K562 (cell line): ENCODE measurements at regions not wholly inside any gene's neighbourhood (a gene's known extent, or its start where the extent isn't known, plus 50 kb on each side); places are given as distances from the start of the nearest gene placed in this dataset.

Experiments used
- ATAC-seq: fragments of 200-7000 bp; cut with Tn5 transposase; 3 replicates; pipeline ENCODE4 v1.9.1; 2020; ENCODE audit warnings: moderate library complexity
- BruUV-seq: library from RNA; stranded (reverse); fragments of 400-500 nt; replicated peaks from 2 replicates; lab custom pipeline; 2021; lab: Mats Ljungman, UMichigan
- CTCF ChIA-PET: fragments of 300-600 bp; formaldehyde crosslinking; extraction: SDS; loops from one replicate; lab custom pipeline; 2021; ENCODE audit warnings: low intra/inter-chr PET ratio; lab: Yijun Ruan, JAX
- POLR2A ChIA-PET: fragments of 300-600, 350-650 bp; sonication (Branson Sonifier 250); formaldehyde crosslinking; extraction: SDS; loops from one replicate; lab custom pipeline; 2021; ENCODE audit warnings: antibody characterized with exemption, inconsistent platforms; lab: Yijun Ruan, JAX
- DNase-seq, 4 experiments: peaks; one replicate each; pipeline versions ENCODE4 v3.0.0 to v3.0.0-alpha.2; 2011 to 2018; ENCODE audit warnings: low spot score in 3 of 4, mixed read lengths in 3 of 4; ENCODE audit errors: extremely low read depth in 1 of 4
- FAIRE-seq: peaks from 2 replicates; lab custom pipeline; 2011; peaks lifted over from hg19 to GRCh38; lab: Jason Lieb, UNC
- H2AFZ ChIP-seq: 2 replicates; pipeline ENCODE4 v1.6.0; 2011; ENCODE audit warnings: low read depth, low read length, control low read depth, inconsistent platforms
- H3K27ac ChIP-seq: fragments of 200-600 bp; 3 replicates; pipeline ENCODE4 v1.8.0; 2011; ENCODE audit warnings: low read depth, mild to moderate bottlenecking, control low read depth, inconsistent platforms, low read length, moderate library complexity, mixed read lengths; ENCODE audit errors: extremely low read depth
- H3K27me3 ChIP-seq, 2 experiments: fragments of 300-600 bp in 1 of 2; 2 replicates in 1 of 2; 3 replicates in 1 of 2; pipeline versions ENCODE4 v1.6.0 to v1.8.0; 2011; ENCODE audit warnings: inconsistent platforms in 2 of 2, low read length in 2 of 2, mild to moderate bottlenecking in 1 of 2, mixed read lengths in 1 of 2, moderate library complexity in 1 of 2; ENCODE audit not compliant: control insufficient read depth in 2 of 2, insufficient read depth in 2 of 2
- H3K36me3 ChIP-seq: fragments of 300-600 bp; 3 replicates; pipeline ENCODE4 v1.8.0; 2011; ENCODE audit warnings: mild to moderate bottlenecking, low read length, inconsistent platforms; ENCODE audit not compliant: control insufficient read depth, insufficient read depth
- H3K4me1 ChIP-seq, 2 experiments: fragments of 200-600 bp in 1 of 2; replicated peaks in 1 of 2; 2 replicates in 1 of 2; 3 replicates in 1 of 2; pipeline versions ENCODE4 v1.5.1 to v1.8.0; 2011; ENCODE audit warnings: inconsistent platforms in 2 of 2, low read length in 2 of 2, mild to moderate bottlenecking in 1 of 2, mixed read lengths in 1 of 2, moderate library complexity in 1 of 2; ENCODE audit not compliant: control insufficient read depth in 2 of 2, insufficient read depth in 2 of 2
- H3K4me2 ChIP-seq: 2 replicates; pipeline ENCODE4 v1.6.1; 2011; ENCODE audit warnings: low read length, control low read depth, inconsistent platforms, mixed read lengths; ENCODE audit not compliant: insufficient read depth
- H3K4me3 ChIP-seq: fragments of 200-600 bp; sonication (generic), shearing (Covaris generic); 2 replicates; pipeline ENCODE4 v1.5.1; 2016; ENCODE audit warnings: control low read depth, inconsistent platforms
- H3K79me2 ChIP-seq: fragments of 200-600 bp; 3 replicates; pipeline ENCODE4 v1.8.0; 2011; ENCODE audit warnings: low read length, inconsistent platforms; ENCODE audit not compliant: control insufficient read depth, insufficient read depth
- H3K9ac ChIP-seq, 2 experiments: 2 replicates each; pipeline versions ENCODE4 v1.6.0 to v1.6.1; 2011; ENCODE audit warnings: low read depth in 2 of 2, low read length in 2 of 2, control low read depth in 1 of 2, inconsistent platforms in 1 of 2, mild to moderate bottlenecking in 1 of 2, mixed read lengths in 1 of 2; ENCODE audit not compliant: insufficient read depth in 1 of 2
- H3K9me1 ChIP-seq: one replicate; pipeline ENCODE4 v1.6.0; 2011; ENCODE audit warnings: inconsistent platforms, mild to moderate bottlenecking, low read length, moderate library complexity; ENCODE audit not compliant: control insufficient read depth, insufficient read depth
- H3K9me3 ChIP-seq: replicated peaks from 2 replicates; pipeline ENCODE4 v1.5.1; 2011; ENCODE audit warnings: low read depth, low read length, inconsistent platforms; ENCODE audit not compliant: control insufficient read depth, insufficient read depth
- H4K20me1 ChIP-seq: replicated peaks from 2 replicates; pipeline ENCODE4 v1.6.1; 2011; ENCODE audit warnings: low read length, inconsistent platforms, mixed read lengths; ENCODE audit not compliant: control insufficient read depth, insufficient read depth
- C11orf30 ChIP-seq: fragments of 450-650 bp; IDR thresholded peaks from 2 replicates; pipeline ENCODE4 v1.6.1; 2016; ENCODE audit warnings: low read depth, mild to moderate bottlenecking
- CHCHD3 ChIP-seq: fragments of 250-450 bp; sonication (Bioruptor Pico); IDR thresholded peaks from 2 replicates; pipeline ENCODE4 v2.1.2; 2022; ENCODE audit warnings: mild to moderate bottlenecking
- CHD4 ChIP-seq: fragments of 200-600 bp; sonication (generic); IDR thresholded peaks from 3 replicates; pipeline ENCODE4 v1.6.1; 2012; ENCODE audit warnings: low read depth, mild to moderate bottlenecking, mixed read lengths, low read length, inconsistent platforms; ENCODE audit not compliant: insufficient read depth, insufficient replicate concordance, poor library complexity, severe bottlenecking
- EHMT2 ChIP-seq: fragments of 450-650 bp; IDR thresholded peaks from 2 replicates; pipeline ENCODE4 v1.6.1; 2018; ENCODE audit warnings: antibody characterized with exemption
- ELF2 ChIP-seq: fragments of 250-450 bp; sonication (Bioruptor Pico); IDR thresholded peaks from 2 replicates; pipeline ENCODE4 v1.5.0; 2021; ENCODE audit warnings: mild to moderate bottlenecking
- FOXJ2 ChIP-seq: fragments of 200-800 bp; sonication (Bioruptor generic); IDR thresholded peaks from 2 replicates; pipeline ENCODE4 v1.6.1; 2016; ENCODE audit warnings: missing genetic modification characterization, missing compliant biosample characterization
- KAT8 ChIP-seq: fragments of 450-650 bp; IDR thresholded peaks from 2 replicates; pipeline ENCODE4 v1.6.1; 2016; ENCODE audit warnings: low read depth, mild to moderate bottlenecking
- LARP7 ChIP-seq: fragments of 450-650 bp; IDR thresholded peaks from 2 replicates; pipeline ENCODE4 v1.6.1; 2016
- MYNN ChIP-seq, 2 experiments: sonication (generic); formaldehyde crosslinking in 1 of 2; IDR thresholded peaks; 2 replicates each; pipeline versions ENCODE4 v1.5.0 to v1.6.1; 2016 to 2020; ENCODE audit warnings: antibody characterized with exemption in 1 of 2, missing genetic modification reagents in 1 of 2
- NR2C2 ChIP-seq, 2 experiments: fragments of 200-800 bp in 1 of 2; sonication (Bioruptor generic) in 1 of 2; sonication (generic) in 1 of 2; formaldehyde crosslinking in 1 of 2; IDR thresholded peaks; 2 replicates each; pipeline versions ENCODE4 v1.6.1 to v1.8.0; 2016 to 2022; ENCODE audit warnings: mild to moderate bottlenecking in 1 of 2, missing compliant biosample characterization in 1 of 2, missing genetic modification characterization in 1 of 2, missing genetic modification reagents in 1 of 2
- OTX1 ChIP-seq: fragments of 450-650 bp; formaldehyde crosslinking; IDR thresholded peaks from 2 replicates; pipeline ENCODE4 v1.4.0; 2022; ENCODE audit warnings: mild to moderate bottlenecking
- SMAD3 ChIP-seq: fragments of 450-650 bp; formaldehyde crosslinking; conservative IDR thresholded peaks from 2 replicates; pipeline ENCODE4 v1.4.0; 2020; ENCODE audit warnings: mild to moderate bottlenecking
- TRIM24 ChIP-seq, 2 experiments: fragments of 450-650 bp; IDR thresholded peaks; 2 replicates each; pipeline ENCODE4 v1.6.1; 2016
- XRCC4 ChIP-seq: IDR thresholded peaks from one replicate; pipeline ENCODE4 v1.6.1; 2011; ENCODE audit not compliant: insufficient read depth, insufficient read length; ENCODE audit errors: extremely low read depth
- ZNF175 ChIP-seq: fragments of 200-800 bp; sonication (Bioruptor generic); IDR thresholded peaks from 2 replicates; pipeline ENCODE4 v1.6.1; 2016; ENCODE audit warnings: low read depth, mild to moderate bottlenecking, missing genetic modification characterization, missing compliant biosample characterization
- ZNF212 ChIP-seq: fragments of 450-650 bp; formaldehyde crosslinking; IDR thresholded peaks from 2 replicates; pipeline ENCODE4 v1.4.0; 2020; ENCODE audit warnings: mild to moderate bottlenecking
- ZSCAN32 ChIP-seq: fragments of 450-650 bp; formaldehyde crosslinking; IDR thresholded peaks from 2 replicates; pipeline ENCODE4 v1.4.0; 2020; ENCODE audit warnings: mild to moderate bottlenecking, moderate library complexity
- WGBS: fragments of 100-300 bp; shearing (Covaris generic); methylation state at CpG from one replicate; pipeline ENCODE4 v1.1.6; 2016; ENCODE audit warnings: low coverage, mixed read lengths; ENCODE audit not compliant: insufficient coverage; ENCODE audit errors: missing lambda C conversion rate; 5-methylcytosine and 5-hydroxymethylcytosine counted together
- in situ Hi-C: fragments of 300-500 bp; cut with MboI; formaldehyde crosslinking; loops from 4 replicates; pipeline ENCODE4 v1.15.0; 2018; ENCODE audit warnings: inconsistent platforms, mixed read lengths
- intact Hi-C: fragments of 100-400 bp; cut with micrococcal nuclease; formaldehyde crosslinking; loops from 2 replicates; pipeline ENCODE4 v1.14.2; 2022
- TF ChIP-seq, protein P1 (sequence below): sonication (generic); formaldehyde crosslinking; IDR thresholded peaks from 2 replicates; pipeline ENCODE4 v1.9.0; 2022; ENCODE audit warnings: mild to moderate bottlenecking, missing genetic modification reagents

DNA sequence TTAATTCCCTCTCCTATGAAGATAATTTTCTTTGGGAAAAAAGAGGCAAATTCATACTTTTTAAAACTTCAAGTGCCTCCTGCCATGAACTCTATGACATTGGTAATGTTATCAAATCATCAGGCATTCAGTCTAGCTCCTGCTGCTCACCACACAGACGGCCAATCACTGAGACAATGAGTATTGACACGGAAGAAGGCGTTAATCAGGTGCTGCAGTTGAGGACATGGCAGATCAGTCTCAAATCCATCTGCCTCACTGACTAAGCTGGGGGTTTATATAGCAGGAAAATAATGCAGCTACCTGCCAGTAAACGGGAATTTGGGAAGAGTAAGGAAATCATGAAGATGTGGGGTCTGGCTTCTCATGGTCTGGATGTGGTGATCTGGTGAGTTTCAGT is 1087.7 kb downstream of the CDH9 start (continued):
- TF ChIP-seq SMAD3 (CRISPR knock-in tag) = no peak
- TF ChIP-seq, protein P1, sequence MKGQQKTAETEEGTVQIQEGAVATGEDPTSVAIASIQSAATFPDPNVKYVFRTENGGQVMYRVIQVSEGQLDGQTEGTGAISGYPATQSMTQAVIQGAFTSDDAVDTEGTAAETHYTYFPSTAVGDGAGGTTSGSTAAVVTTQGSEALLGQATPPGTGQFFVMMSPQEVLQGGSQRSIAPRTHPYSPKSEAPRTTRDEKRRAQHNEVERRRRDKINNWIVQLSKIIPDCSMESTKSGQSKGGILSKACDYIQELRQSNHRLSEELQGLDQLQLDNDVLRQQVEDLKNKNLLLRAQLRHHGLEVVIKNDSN (CRISPR knock-in tag) = no peak
- no peak for TF ChIP-seq EHMT2
- no peak for TF ChIP-seq NR2C2 (CRISPR knock-in tag; IDR thresholded peaks at IDR 0.05)
- TF ChIP-seq NR2C2 (tag; IDR thresholded peaks at IDR 0.05) = no peak
- no peak for TF ChIP-seq TRIM24 (IDR thresholded peaks at IDR 0.05)
- no peak for TF ChIP-seq ZSCAN32 (CRISPR knock-in tag)
- TF ChIP-seq ZNF175 (CRISPR knock-in tag) = no peak
- no peak for TF ChIP-seq C11orf30
- TF ChIP-seq CHCHD3 (CRISPR knock-in tag) = no peak
- TF ChIP-seq XRCC4 = no peak
- no peak for TF ChIP-seq ZNF212 (CRISPR knock-in tag)

DNA sequence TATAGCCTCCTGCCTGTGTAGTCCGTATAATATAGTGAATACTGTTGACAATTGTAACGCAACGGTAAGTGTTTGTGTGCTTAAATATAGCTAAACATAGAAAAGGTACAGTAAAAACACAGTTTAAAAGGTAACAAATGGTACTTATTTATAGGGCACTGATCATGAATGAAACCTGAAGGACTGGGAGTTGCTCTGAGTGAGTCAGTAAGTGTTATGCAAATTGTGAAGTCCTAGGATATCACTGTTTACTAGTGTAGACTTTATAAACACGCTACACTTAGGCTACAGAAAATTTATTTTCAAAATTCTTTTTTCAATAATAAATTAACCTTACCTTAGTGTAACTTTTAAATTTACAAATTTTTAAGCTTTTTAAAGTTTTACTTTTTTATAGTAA is 1090.1 kb downstream of the CDH9 start:
- no TSS peak for BruUV-seq
- Histone ChIP-seq H3K4me3 (no peak overlapping the region), H3K79me2 (no peaks in the 10 kb centered on the region), H3K27ac (no peak overlapping the region), H2AFZ (no peak overlapping the region), H3K9me3 (no peaks in the 10 kb centered on the region), H4K20me1 (no peaks in the 10 kb centered on the region), H3K4me1 (no peaks in the 10 kb centered on the region), H3K4me2 (no peak overlapping the region), H3K27me3 (no peaks in the 10 kb centered on the region), H3K9me1 (no peaks in the 10 kb centered on the region), H3K36me3 (no peaks in the 10 kb centered on the region), H3K9ac (no peak overlapping the region)
- ChIA-PET CTCF (no interaction called here), POLR2A (no interaction called here)
- DNase-seq (no peak), ATAC-seq (no peak), FAIRE-seq (no peak)
- TF ChIP-seq KAT8 = no peak
- no peak for TF ChIP-seq OTX1
- no peak for TF ChIP-seq FOXJ2 (tag)
- TF ChIP-seq CHD4 = no peak
- no peak for TF ChIP-seq LARP7
- no peak for TF ChIP-seq MYNN (IDR thresholded peaks at IDR 0.05)
- no peak for TF ChIP-seq MYNN (CRISPR knock-in tag; IDR thresholded peaks at IDR 0.05)
- no peak for TF ChIP-seq ELF2 (CRISPR knock-in tag)
- in situ Hi-C loops (no loop called here), intact Hi-C loops (no loop called here)
- WGBS = 3% methylated on average over 4 of the region's 4 CpGs
